Heart right ventricle (tissue), 16 donors: ENCODE measurements at regions not wholly inside any gene's neighbourhood (a gene's known extent, or its start where the extent isn't known, plus 50 kb on each side); places are given as distances from the start of the nearest gene placed in this dataset.

ENCODE experiments used
- ATAC-seq, 8 donors: fragments of 200-7000 bp; cut with Tn5 transposase; one replicate each; pipeline ENCODE4 v1.9.1; 2020; ENCODE audit warnings: mild to moderate bottlenecking in 8 of 8, moderate library complexity in 8 of 8, moderate number of reproducible peaks in 1 of 8
- DNase-seq, 2 donors: peaks; one replicate each; pipeline ENCODE4 v3.0.0-alpha.2; 2020
- H3K27ac ChIP-seq, 10 donors: fragments of 200-600 bp; sonication (generic) in 2 of 10; one replicate each; pipeline versions ENCODE4 v1.5.0 to v1.8.0; 2020 to 2022; ENCODE audit warnings: mild to moderate bottlenecking in 3 of 10
- H3K27me3 ChIP-seq, 7 donors: fragments of 200-600 bp; one replicate each; pipeline ENCODE4 v1.8.0; 2021 to 2022; ENCODE audit warnings: mild to moderate bottlenecking in 2 of 7
- H3K36me3 ChIP-seq, 9 donors: fragments of 200-600 bp; sonication (generic) in 1 of 9; one replicate each; pipeline versions ENCODE4 v1.5.0 to v1.8.0; 2020 to 2022; ENCODE audit warnings: mild to moderate bottlenecking in 2 of 9
- H3K4me1 ChIP-seq, 9 donors: fragments of 200-600 bp; sonication (generic) in 1 of 9; one replicate each; pipeline versions ENCODE4 v1.5.0 to v1.8.0; 2020 to 2022; ENCODE audit warnings: mild to moderate bottlenecking in 4 of 9
- H3K4me3 ChIP-seq, 10 donors: fragments of 200-600 bp; sonication (generic) in 2 of 10; one replicate each; pipeline versions ENCODE4 v1.5.0 to v1.8.0; 2020 to 2022; ENCODE audit warnings: mild to moderate bottlenecking in 7 of 10, moderate library complexity in 2 of 10
- H3K9me3 ChIP-seq, 11 donors: fragments of 200-600 bp in 10 of 11; sonication (generic) in 2 of 11; one replicate each; pipeline versions ENCODE4 v1.5.0 to v1.8.0; 2013 to 2022; ENCODE audit warnings: mild to moderate bottlenecking in 2 of 11, control low read depth in 1 of 11, moderate library complexity in 1 of 11
- CTCF ChIP-seq, 9 donors: fragments of 200-600 bp; sonication (generic) in 2 of 9; IDR thresholded peaks; one replicate each; pipeline versions ENCODE4 v1.5.0 to v1.8.0; 2021 to 2022; ENCODE audit warnings: antibody characterized with exemption in 9 of 9, mild to moderate bottlenecking in 5 of 9, moderate library complexity in 1 of 9
- WGBS, 2 donors: extraction: QIAGEN DNeasy Blood & Tissue Kit; methylation state at CpG; one replicate each; pipeline ENCODE4 v1.1.7; 2013; ENCODE audit warnings: inconsistent platforms in 1 of 2; 5-methylcytosine and 5-hydroxymethylcytosine counted together
- intact Hi-C, 10 donors: fragments of 100-400 bp; cut with DNase I; formaldehyde crosslinking; loops; one replicate each; pipeline versions ENCODE4 v1.11.1 to v1.14.2; 2022
- donor health status: Arrhythmogenic right ventricular cardiomyopathy.
- donor health status: ischemic (EF 13 %, LVEDD 7.1; RV severe dilation, severe dysfunction).
- donor health status: healthy with polysubstance abuse.
- donor health status: DM: no; HTN: yes; CAD: no.
- donor health status: DM: no; HTN: no; CAD: no.
- donor health status: ischemic (EF 25% LVEDD 6.9; RV normal size, moderate dysfunction).
- donor health status: ischemic (EF 25% LVEDD 5.7; RV mildly dilated, moderate dysfunction).
- donor health status: healthy.
- donor health status: DM: yes; HTN: yes; CAD: no.
- donor health status: Ischemic cardiomyopathy.
- donor health status: ischemic (EF 35%, LVEDD 5.7; RV mildly dilated, moderate dysfunction).
- donor health status: nonischemic (EF 11% LVEDD 7.7; RV severe dilation, severe dysfunction).
- donor health status: DM: yes; HTN: yes; CAD: no.
- donor health status: PGD.
- donor health status: ischemic (EF 29% LVEDD 5.4; RV normal size, mild dysfunction).
- donor health status: nonischemic (EF 23%, LVEDD 6.1; RV moderate dilation, normal function).

- H3K27me3 ChIP-seq, result no peaks in the 10 kb centered on the region
- no peak overlapping the region for H3K27ac ChIP-seq
- intact Hi-C loops, result no loop called here
- H3K9me3 ChIP-seq, result no peaks in the 10 kb centered on the region
- TF ChIP-seq CTCF (IDR thresholded peaks at IDR 0.05), result no peak
- H3K4me3 ChIP-seq, result no peak overlapping the region
- no peak for ATAC-seq
- no peaks in the 10 kb centered on the region for H3K4me1 ChIP-seq
- H3K36me3 ChIP-seq, result no peaks in the 10 kb centered on the region
- no peak for DNase-seq
- WGBS, 2 donors, result 70 to 88% methylated on average over 2 of the region's 2 CpGs
These were observed 188.9 kb upstream of the CDIN1 start for GRCh38 chr15:36390491-36390890.

GRCh38 chr15:36392676-36393266 is 186.7 kb upstream of the CDIN1 start:
- no peaks in the 10 kb centered on the region for H3K4me1 ChIP-seq
- ATAC-seq, result no peak
- no peak overlapping the region for H3K27ac ChIP-seq
- no peak for TF ChIP-seq CTCF (IDR thresholded peaks at IDR 0.05)
- H3K4me3 ChIP-seq, result no peak overlapping the region
- WGBS, 2 donors, result 72 to 78% methylated on average over 4 of the region's 4 CpGs
- intact Hi-C loops, result no loop called here
- H3K27me3 ChIP-seq, result no peaks in the 10 kb centered on the region
- no peak for DNase-seq
- H3K36me3 ChIP-seq, result no peaks in the 10 kb centered on the region
- H3K9me3 ChIP-seq, result no peaks in the 10 kb centered on the region

GRCh38 chr15:36398212-36398611 is 181.2 kb upstream of the CDIN1 start:
- intact Hi-C loops, result no loop called here
- H3K4me1 ChIP-seq, result no peaks in the 10 kb centered on the region
- TF ChIP-seq CTCF (IDR thresholded peaks at IDR 0.05), result no peak
- no peak overlapping the region for H3K27ac ChIP-seq
- H3K36me3 ChIP-seq, result no peaks in the 10 kb centered on the region
- WGBS, 2 donors, result 87 to 93% methylated on average over 3 of the region's 3 CpGs
- DNase-seq (no peak), ATAC-seq (no peak)
- H3K9me3 ChIP-seq, result no peaks in the 10 kb centered on the region
- no peak overlapping the region for H3K4me3 ChIP-seq
- no peaks in the 10 kb centered on the region for H3K27me3 ChIP-seq

GRCh38 chr15:36399276-36399675 is 180.2 kb upstream of the CDIN1 start:
- Histone ChIP-seq H3K36me3 (no peaks in the 10 kb centered on the region), H3K27ac (no peak overlapping the region), H3K4me3 (no peak overlapping the region), H3K9me3 (no peaks in the 10 kb centered on the region), H3K4me1 (no peaks in the 10 kb centered on the region), H3K27me3 (no peaks in the 10 kb centered on the region)
- intact Hi-C loops, result no loop called here
- DNase-seq (no peak), ATAC-seq (no peak)
- TF ChIP-seq CTCF (IDR thresholded peaks at IDR 0.05), result no peak
- WGBS, 2 donors, result 88 to 89% methylated on average over 9 of the region's 9 CpGs
